DOHH2 (cell line): ENCODE measurements at regions not wholly inside any gene's neighbourhood (a gene's known extent, or its start where the extent isn't known, plus 50 kb on each side); places are given as distances from the start of the nearest gene placed in this dataset.

ENCODE experiments used
- H3F3A ChIP-seq: fragments of 200-600 bp; sonication (generic), shearing (Covaris generic); 2 replicates; pipeline ENCODE4 v1.6.0; 2016; ENCODE audit warnings: antibody characterized with exemption, mild to moderate bottlenecking; ENCODE audit not compliant: control insufficient read depth, insufficient read depth
- H3K27ac ChIP-seq: fragments of 200-600 bp; sonication (generic); 2 replicates; pipeline ENCODE4 v1.5.1; 2014; ENCODE audit warnings: low read depth, mild to moderate bottlenecking, low read length, moderate library complexity
- H3K27me3 ChIP-seq: fragments of 200-600 bp; sonication (generic); 2 replicates; pipeline ENCODE4 v1.6.1; 2014; ENCODE audit warnings: mild to moderate bottlenecking, low read length, mixed read lengths; ENCODE audit not compliant: control insufficient read depth
- H3K36me3 ChIP-seq: fragments of 200-600 bp; sonication (generic); 2 replicates; pipeline ENCODE4 v1.6.1; 2014; ENCODE audit warnings: mild to moderate bottlenecking, low read length, moderate library complexity, mixed read lengths; ENCODE audit not compliant: control insufficient read depth
- H3K4me1 ChIP-seq: fragments of 200-600 bp; sonication (generic); 2 replicates; pipeline ENCODE4 v1.6.1; 2014; ENCODE audit warnings: mild to moderate bottlenecking, low read length, mixed read lengths; ENCODE audit not compliant: control insufficient read depth
- H3K4me2 ChIP-seq: fragments of 200-600 bp; sonication (generic); 2 replicates; pipeline ENCODE4 v1.6.0; 2014; ENCODE audit warnings: mild to moderate bottlenecking, low read length, moderate library complexity
- H3K4me3 ChIP-seq: fragments of 200-600 bp; sonication (generic); 2 replicates; pipeline ENCODE4 v1.5.1; 2014; ENCODE audit warnings: mild to moderate bottlenecking, low read length, mixed read lengths
- H3K79me2 ChIP-seq: fragments of 200-600 bp; sonication (generic); 2 replicates; pipeline ENCODE4 v1.6.1; 2014; ENCODE audit warnings: mild to moderate bottlenecking, low read length, mixed read lengths; ENCODE audit not compliant: control insufficient read depth
- H3K9me2 ChIP-seq: fragments of 200-600 bp; sonication (generic); replicated peaks from 2 replicates; pipeline ENCODE4 v1.6.1; 2014; ENCODE audit warnings: mild to moderate bottlenecking, low read length, mixed read lengths; ENCODE audit not compliant: control insufficient read depth
- H3K9me3 ChIP-seq: fragments of 200-600 bp; sonication (generic); 2 replicates; pipeline ENCODE4 v1.6.1; 2014; ENCODE audit warnings: antibody characterized with exemption, low read length, mixed read lengths; ENCODE audit not compliant: control insufficient read depth, insufficient read depth
- H4K20me1 ChIP-seq: fragments of 200-600 bp; sonication (generic); 2 replicates; pipeline ENCODE4 v1.6.0; 2014; ENCODE audit warnings: low read depth, mild to moderate bottlenecking, antibody characterized with exemption, low read length, moderate library complexity; ENCODE audit not compliant: control insufficient read depth, insufficient read depth
- CTCF ChIP-seq: fragments of 200-600 bp; sonication (generic); IDR thresholded peaks from one replicate; pipeline ENCODE4 v1.5.1; 2014; ENCODE audit warnings: antibody characterized with exemption, mild to moderate bottlenecking, low read depth, low read length; ENCODE audit not compliant: poor library complexity, severe bottlenecking
- EZH2phosphoT487 ChIP-seq: fragments of 200-600 bp; sonication (generic); IDR thresholded peaks from 2 replicates; pipeline ENCODE4 v1.6.1; 2017; ENCODE audit warnings: borderline replicate concordance, mild to moderate bottlenecking, antibody characterized with exemption, low read length, moderate library complexity, mixed read lengths

- Histone ChIP-seq H3K27me3 (no peaks in the 10 kb centered on the region), H3K4me1 (peaks cover 35% of the 10 kb centered on the region), H3K79me2 (no peaks in the 10 kb centered on the region), H3K9me2 (no peaks in the 10 kb centered on the region), H3K4me2 (no peak overlapping the region), H3K27ac (no peak overlapping the region), H3K36me3 (no peaks in the 10 kb centered on the region; the same call in 1 of the 2 replicates), H3F3A (no peaks in the 10 kb centered on the region), H3K4me3 (no peak overlapping the region), H4K20me1 (no peaks in the 10 kb centered on the region), H3K9me3 (no peaks in the 10 kb centered on the region)
- no peak for TF ChIP-seq EZH2phosphoT487
- no peak for TF ChIP-seq CTCF
These were observed 58.7 kb upstream of the OR10AD1 start for GRCh38 chr12:48261773-48262172.
